Fibroblast of pulmonary artery (primary cell): ENCODE measurements at regions not wholly inside any gene's neighbourhood (a gene's known extent, or its start where the extent isn't known, plus 50 kb on each side); places are given as distances from the start of the nearest gene placed in this dataset.
A peak's percentile ranks its signal among the peaks of the same experiment; 100 is the strongest.

Source experiments
- DNase-seq: peaks from one replicate; pipeline ENCODE4 v3.0.0-alpha.2; 2010; ENCODE audit warnings: low read depth
- H3K4me3 ChIP-seq: replicated peaks from 2 replicates; pipeline ENCODE4 v1.5.1; 2011; ENCODE audit warnings: low read depth, mild to moderate bottlenecking, control low read depth, low read length, moderate library complexity
- TF ChIP-seq, protein P1 (sequence below): IDR thresholded peaks from 2 replicates; pipeline ENCODE4 v1.5.1; 2011; ENCODE audit warnings: mild to moderate bottlenecking, control low read depth, low read length, inconsistent platforms; ENCODE audit errors: missing control alignments

DNA sequence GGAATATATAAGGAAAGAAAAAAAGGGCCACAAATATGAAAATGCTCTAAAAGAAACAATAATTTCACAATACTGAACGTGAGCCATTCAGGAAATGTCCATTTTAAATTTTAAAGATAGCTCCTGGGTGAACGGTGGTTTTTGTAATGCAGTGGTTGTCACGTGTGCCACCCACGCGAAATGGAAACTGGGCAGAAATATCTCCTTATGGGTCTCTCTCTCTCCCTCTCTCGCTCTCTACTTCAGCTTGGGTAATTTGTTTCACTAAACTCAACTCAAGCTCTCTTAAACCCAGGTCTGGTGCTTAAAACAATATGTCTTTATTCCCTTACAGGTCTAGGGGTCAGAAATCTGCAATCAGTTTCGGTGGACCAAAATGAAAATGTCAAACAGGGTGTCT, 150.8 kb downstream of the OR2B2 start:
- TF ChIP-seq, protein P1, sequence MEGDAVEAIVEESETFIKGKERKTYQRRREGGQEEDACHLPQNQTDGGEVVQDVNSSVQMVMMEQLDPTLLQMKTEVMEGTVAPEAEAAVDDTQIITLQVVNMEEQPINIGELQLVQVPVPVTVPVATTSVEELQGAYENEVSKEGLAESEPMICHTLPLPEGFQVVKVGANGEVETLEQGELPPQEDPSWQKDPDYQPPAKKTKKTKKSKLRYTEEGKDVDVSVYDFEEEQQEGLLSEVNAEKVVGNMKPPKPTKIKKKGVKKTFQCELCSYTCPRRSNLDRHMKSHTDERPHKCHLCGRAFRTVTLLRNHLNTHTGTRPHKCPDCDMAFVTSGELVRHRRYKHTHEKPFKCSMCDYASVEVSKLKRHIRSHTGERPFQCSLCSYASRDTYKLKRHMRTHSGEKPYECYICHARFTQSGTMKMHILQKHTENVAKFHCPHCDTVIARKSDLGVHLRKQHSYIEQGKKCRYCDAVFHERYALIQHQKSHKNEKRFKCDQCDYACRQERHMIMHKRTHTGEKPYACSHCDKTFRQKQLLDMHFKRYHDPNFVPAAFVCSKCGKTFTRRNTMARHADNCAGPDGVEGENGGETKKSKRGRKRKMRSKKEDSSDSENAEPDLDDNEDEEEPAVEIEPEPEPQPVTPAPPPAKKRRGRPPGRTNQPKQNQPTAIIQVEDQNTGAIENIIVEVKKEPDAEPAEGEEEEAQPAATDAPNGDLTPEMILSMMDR: no peak
- peak overlapping the region; percentile 11 for H3K4me3 ChIP-seq
- DNase-seq: peak; percentile 62

DNA sequence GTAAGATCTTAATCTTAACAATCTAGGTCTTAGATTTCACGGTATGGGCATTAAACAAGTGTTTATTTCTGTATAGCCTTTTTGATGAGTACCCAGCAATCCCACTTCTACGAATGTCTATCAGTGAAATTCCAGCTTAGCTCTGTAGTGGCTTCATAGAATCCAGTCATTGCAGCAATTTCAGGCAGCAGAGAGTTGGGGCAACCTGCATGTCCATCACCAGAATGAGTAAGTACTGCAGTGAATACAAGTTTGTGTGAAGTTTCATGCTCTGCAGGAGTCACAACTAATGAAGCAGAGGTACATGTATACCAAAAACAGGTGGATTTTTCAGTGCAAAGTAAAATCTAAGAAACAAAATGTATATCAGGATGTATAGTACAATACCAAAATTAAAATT, 151.7 kb downstream of the OR2B2 start:
- TF ChIP-seq, protein P1: no peak
- DNase-seq: no peak
- no peak overlapping the region for H3K4me3 ChIP-seq

DNA sequence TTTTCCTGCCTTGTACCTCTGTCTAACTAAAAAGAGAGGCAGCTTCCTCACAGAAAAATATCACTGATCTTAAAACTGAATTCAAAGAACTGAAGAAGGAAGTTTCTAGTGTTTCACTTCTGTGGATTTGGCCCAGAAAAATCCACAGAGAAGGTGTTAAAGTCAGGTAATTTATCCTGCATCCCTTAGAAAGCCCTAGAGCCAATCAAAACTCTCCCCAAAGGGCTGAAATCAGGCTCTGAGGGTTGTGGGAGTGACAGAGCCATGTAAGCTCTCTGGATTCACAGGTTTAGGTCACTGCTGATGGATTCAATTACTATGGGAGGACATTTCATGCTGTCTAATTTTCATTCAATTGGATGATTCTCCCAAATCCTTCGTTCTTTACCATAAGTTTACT, 152.3 kb downstream of the OR2B2 start:
- H3K4me3 ChIP-seq: no peak overlapping the region
- TF ChIP-seq, protein P1: no peak
- DNase-seq: no peak

DNA sequence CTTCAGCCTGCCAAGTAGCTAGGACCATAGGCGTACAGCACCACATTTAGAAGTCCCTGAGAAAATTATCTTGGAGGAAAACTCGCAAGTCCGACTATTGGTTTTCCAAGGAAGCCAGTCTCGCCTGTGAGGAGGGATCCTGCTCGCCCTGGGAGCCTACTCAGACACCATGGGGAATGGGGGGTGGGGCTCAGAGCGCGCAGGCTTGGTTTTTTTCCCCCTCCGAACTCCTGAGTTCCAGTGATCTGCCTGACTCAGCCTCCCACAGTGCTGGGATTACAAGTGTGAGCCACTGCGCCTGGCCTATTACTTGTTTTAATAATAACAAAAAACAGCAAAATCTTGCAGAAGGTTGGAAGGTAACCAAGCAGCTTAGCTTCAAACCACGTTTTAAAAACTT, 153.7 kb downstream of the OR2B2 start:
- TF ChIP-seq, protein P1: no peak
- DNase-seq: no peak
- H3K4me3 ChIP-seq: no peak overlapping the region

DNA sequence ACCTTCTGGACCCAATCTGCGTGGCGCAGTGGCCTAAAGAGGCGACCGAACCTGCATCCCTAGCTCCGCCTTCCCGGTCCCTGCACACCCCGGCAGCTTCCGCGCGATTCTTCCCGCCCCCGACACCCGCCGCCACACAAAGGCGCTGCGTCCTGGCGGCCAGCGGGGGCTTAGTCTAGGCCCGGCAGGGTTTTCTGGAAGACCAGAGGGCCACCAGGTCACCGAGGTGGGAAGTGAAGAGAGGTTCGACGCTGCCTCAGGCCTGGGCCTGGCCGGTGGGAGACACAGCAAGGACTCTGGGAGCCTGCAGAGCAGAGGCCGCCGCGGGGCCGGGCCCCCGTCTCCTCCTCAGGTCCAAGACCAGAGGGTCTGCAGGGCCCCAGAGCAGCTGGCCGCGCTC, 154.9 kb downstream of the OR2B2 start:
- TF ChIP-seq, protein P1: no peak
- H3K4me3 ChIP-seq: peak overlapping the region; percentile 44
- DNase-seq: peak; percentile 8

DNA sequence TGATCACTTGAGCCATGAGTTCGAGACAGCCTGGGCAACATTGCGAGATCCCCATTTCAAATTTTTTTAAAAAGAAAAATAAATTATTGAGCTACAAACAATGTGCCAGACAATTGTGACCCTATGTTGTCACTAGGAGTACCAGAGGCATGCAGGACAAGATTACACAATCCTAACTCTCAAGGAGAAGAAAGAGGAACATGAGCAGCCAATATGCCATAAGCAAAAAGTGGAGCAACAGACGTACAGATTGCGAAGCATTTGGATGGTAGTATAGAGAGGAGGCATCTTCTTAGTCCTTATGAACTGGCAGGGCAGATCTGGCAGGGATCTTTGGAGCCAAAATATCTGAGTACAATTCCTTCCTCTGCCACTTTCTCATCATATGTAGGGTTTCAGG, 156.4 kb downstream of the OR2B2 start:
- TF ChIP-seq, protein P1: no peak
- no peak for DNase-seq
- no peak overlapping the region for H3K4me3 ChIP-seq

DNA sequence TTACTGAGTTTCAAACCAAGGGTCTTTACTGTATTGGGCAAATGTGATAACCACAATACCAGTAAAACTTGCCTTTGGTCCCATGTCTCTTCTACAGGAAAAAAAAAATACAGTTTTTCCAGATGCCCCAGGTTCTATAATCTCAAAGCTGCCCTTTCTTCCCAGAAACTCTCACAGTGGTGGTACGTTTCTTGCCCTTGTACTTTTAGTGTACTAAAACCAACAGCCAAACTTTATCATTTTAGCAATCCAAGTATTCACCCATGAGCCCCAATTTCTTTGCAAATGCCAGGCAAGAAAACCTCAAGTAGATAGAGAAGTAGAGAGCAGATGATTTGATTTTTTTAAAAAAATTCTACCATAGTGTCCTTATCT, 157.8 kb downstream of the OR2B2 start:
- H3K4me3 ChIP-seq: peak overlapping the region; percentile 72
- TF ChIP-seq, protein P1: no peak
- DNase-seq: no peak
